ENCODE measurements at regions not wholly inside any gene's neighbourhood (a gene's known extent, or its start where the extent isn't known, plus 50 kb on each side); places are given as distances from the start of the nearest gene placed in this dataset.
"Not testable (repeated sequence)": the region's sequence is repeated elsewhere in the genome, so short reads cannot be mapped to it uniquely, and the experiment has no call there.

GRCh38 chr5:67802766-67803165 is 412.8 kb upstream of the PIK3R1 start:
- no peaks in the 10 kb centered on the region for H3K27me3 ChIP-seq (ENCODE audit: low read length)
- H2AFZ ChIP-seq (ENCODE audit: low read depth, low read length, severe bottlenecking): no peak overlapping the region
- no peaks in the 10 kb centered on the region for H3K36me3 ChIP-seq (ENCODE audit: low read length)
- no peak overlapping the region for H3K4me2 ChIP-seq (ENCODE audit: low read depth, low read length, poor library complexity, severe bottlenecking)
- H3K9ac ChIP-seq (ENCODE audit: low read length): no peak overlapping the region
- H4K20me1 ChIP-seq (ENCODE audit: low read depth, low read length): no peaks in the 10 kb centered on the region
- no peaks in the 10 kb centered on the region for H3F3A ChIP-seq (ENCODE audit: insufficient read depth)
- H3K4me3 ChIP-seq (ENCODE audit: insufficient read depth, low read length, poor library complexity, severe bottlenecking): no peak overlapping the region
- H3K9me3 ChIP-seq (ENCODE audit: insufficient read depth, low read length): no peaks in the 10 kb centered on the region
- H3K9me2 ChIP-seq (replicated peaks; ENCODE audit: insufficient read depth, low read length): no peaks in the 10 kb centered on the region
- TF ChIP-seq CTCF (IDR thresholded peaks at IDR 0.05; ENCODE audit: insufficient read depth, low read length, poor library complexity, severe bottlenecking): no peak
- no peak for TF ChIP-seq EZH2phosphoT487 (conservative IDR thresholded peaks at IDR 0.05; ENCODE audit: low read length)
- H3K27ac ChIP-seq (ENCODE audit: low read depth, low read length): no peak overlapping the region
- H3K79me2 ChIP-seq (ENCODE audit: insufficient read depth, low read length): no peaks in the 10 kb centered on the region

- no peaks in the 10 kb centered on the region for H3K9me3 ChIP-seq (ENCODE audit: insufficient read depth, low read length)
- H3F3A ChIP-seq (ENCODE audit: insufficient read depth): no peaks in the 10 kb centered on the region
- H3K4me2 ChIP-seq (ENCODE audit: low read depth, low read length, poor library complexity, severe bottlenecking): no peak overlapping the region
- H2AFZ ChIP-seq (ENCODE audit: low read depth, low read length, severe bottlenecking): no peak overlapping the region
- H3K9me2 ChIP-seq (replicated peaks; ENCODE audit: insufficient read depth, low read length): no peaks in the 10 kb centered on the region
- H4K20me1 ChIP-seq (ENCODE audit: low read depth, low read length): no peaks in the 10 kb centered on the region
- no peaks in the 10 kb centered on the region for H3K79me2 ChIP-seq (ENCODE audit: insufficient read depth, low read length)
- H3K36me3 ChIP-seq (ENCODE audit: low read length): no peaks in the 10 kb centered on the region
- no peak overlapping the region for H3K27ac ChIP-seq (ENCODE audit: low read depth, low read length)
- TF ChIP-seq CTCF (IDR thresholded peaks at IDR 0.05; ENCODE audit: insufficient read depth, low read length, poor library complexity, severe bottlenecking): no peak
- no peak for TF ChIP-seq EZH2phosphoT487 (conservative IDR thresholded peaks at IDR 0.05; ENCODE audit: low read length)
- H3K9ac ChIP-seq (ENCODE audit: low read length): no peak overlapping the region
- no peak overlapping the region for H3K4me3 ChIP-seq (ENCODE audit: insufficient read depth, low read length, poor library complexity, severe bottlenecking)
- no peaks in the 10 kb centered on the region for H3K27me3 ChIP-seq (ENCODE audit: low read length)
These were observed 415.8 kb upstream of the PIK3R1 start for GRCh38 chr5:67799732-67800234.

- not testable (repeated sequence) for H3K79me2 ChIP-seq (ENCODE audit: insufficient read depth, low read length)
These were observed 417.1 kb upstream of the PIK3R1 start for GRCh38 chr5:67798470-67798869.

GRCh38 chr5:67795781-67796477 is 419.6 kb upstream of the PIK3R1 start:
- H3K9ac ChIP-seq (ENCODE audit: low read length): no peak overlapping the region
- no peak for TF ChIP-seq CTCF (IDR thresholded peaks at IDR 0.05; ENCODE audit: insufficient read depth, low read length, poor library complexity, severe bottlenecking)

More at GRCh38 chr5:67798470-67798869, 417.1 kb upstream of the PIK3R1 start:
- not testable (repeated sequence) for H3K4me3 ChIP-seq (ENCODE audit: insufficient read depth, low read length, poor library complexity, severe bottlenecking); H3K9ac ChIP-seq (ENCODE audit: low read length); H3K9me2 ChIP-seq (replicated peaks; ENCODE audit: insufficient read depth, low read length); H4K20me1 ChIP-seq (ENCODE audit: low read depth, low read length); H2AFZ ChIP-seq (ENCODE audit: low read depth, low read length, severe bottlenecking); H3K4me2 ChIP-seq (ENCODE audit: low read depth, low read length, poor library complexity, severe bottlenecking); H3K9me3 ChIP-seq (ENCODE audit: insufficient read depth, low read length); H3F3A ChIP-seq (ENCODE audit: insufficient read depth); H3K27ac ChIP-seq (ENCODE audit: low read depth, low read length); H3K27me3 ChIP-seq (ENCODE audit: low read length); H3K36me3 ChIP-seq (ENCODE audit: low read length)

More at GRCh38 chr5:67795781-67796477, 419.6 kb upstream of the PIK3R1 start:
- Histone ChIP-seq H3K79me2 (ENCODE audit: insufficient read depth, low read length) (no peaks in the 10 kb centered on the region), H3K9me2 (replicated peaks; ENCODE audit: insufficient read depth, low read length) (no peaks in the 10 kb centered on the region), H3K27me3 (ENCODE audit: low read length) (no peaks in the 10 kb centered on the region), H3K4me3 (ENCODE audit: insufficient read depth, low read length, poor library complexity, severe bottlenecking) (no peak overlapping the region), H3K9me3 (ENCODE audit: insufficient read depth, low read length) (no peaks in the 10 kb centered on the region), H3K36me3 (ENCODE audit: low read length) (no peaks in the 10 kb centered on the region), H4K20me1 (ENCODE audit: low read depth, low read length) (no peaks in the 10 kb centered on the region), H3K4me2 (ENCODE audit: low read depth, low read length, poor library complexity, severe bottlenecking) (no peak overlapping the region), H2AFZ (ENCODE audit: low read depth, low read length, severe bottlenecking) (no peak overlapping the region), H3F3A (ENCODE audit: insufficient read depth) (no peaks in the 10 kb centered on the region), H3K27ac (ENCODE audit: low read depth, low read length) (no peak overlapping the region)
